ENCODE measurements at regions not wholly inside any gene's neighbourhood (a gene's known extent, or its start where the extent isn't known, plus 50 kb on each side); places are given as distances from the start of the nearest gene placed in this dataset.

GRCh38 chr9:78438211-78438610 lies 141.3 kb downstream of the PSAT1 start:
- Histone ChIP-seq H2BK15ac (ENCODE audit: low read length) (no peak overlapping the region), H3K18ac (ENCODE audit: extremely low read depth, low read length) (no peak overlapping the region), H4K20me1 (replicated peaks in 1 of 2; ENCODE audit: control insufficient read depth in 1 of 2, insufficient read depth in 2 of 2, low read length in 2 of 2) (no peaks in the 10 kb centered on the region), H2BK12ac (ENCODE audit: low read depth, low read length) (no peak overlapping the region), H3K79me2 (ENCODE audit: control insufficient read depth in 1 of 2, insufficient read depth in 2 of 2, low read length in 2 of 2) (no peaks in the 10 kb centered on the region), H3K27me3 (replicated peaks in 1 of 4; ENCODE audit: control insufficient read depth in 3 of 4, extremely low read depth in 1 of 4, insufficient read depth in 3 of 4, low read length in 3 of 4) (no peaks in the 10 kb centered on the region), H4K5ac (ENCODE audit: insufficient read length, low read depth, low read length) (no peak overlapping the region), H3K36me3 (ENCODE audit: control insufficient read depth in 2 of 4, insufficient read depth in 4 of 4, low read length in 3 of 4) (peaks cover 0 to 6% (median 0%) of the 10 kb centered on the region in 4 experiments; a peak in 2 of 8 replicates), H3K23ac (ENCODE audit: insufficient read length) (no peak overlapping the region), H3K4me2 (ENCODE audit: insufficient read depth in 1 of 2, low read depth in 2 of 2, low read length in 2 of 2) (peak overlapping the region; percentile 7 to 19; a peak in 2 of 4 replicates), H3K23me2 (ENCODE audit: low read depth, low read length) (no peaks in the 10 kb centered on the region), H3K4ac (replicated peaks; ENCODE audit: insufficient read length, low read depth, low read length) (no peak overlapping the region), H3K9me3 (ENCODE audit: insufficient read depth in 2 of 2, low read depth in 1 of 2, low read length in 1 of 2) (peaks cover 0 to 8% of the 10 kb centered on the region in 2 experiments; a peak in 1 of 4 replicates), H2BK120ac (replicated peaks; ENCODE audit: low read depth, low read length) (no peak overlapping the region), H2AFZ (ENCODE audit: low read length) (no peak overlapping the region), H3K4me1 (replicated peaks in 1 of 4; ENCODE audit: control insufficient read depth in 3 of 4, insufficient read depth in 4 of 4, low read length in 3 of 4) (peaks cover 7 to 23% (median 17%) of the 10 kb centered on the region in 4 experiments), H2AK5ac (ENCODE audit: low read depth, low read length) (no peak overlapping the region), H3K27ac (ENCODE audit: low read depth, low read length) (no peak overlapping the region), H3K56ac (replicated peaks; ENCODE audit: insufficient read length, low read depth, low read length) (no peak overlapping the region), H3K79me1 (ENCODE audit: low read depth, low read length) (no peaks in the 10 kb centered on the region), H4K8ac (ENCODE audit: extremely low read depth, insufficient read depth, low read length) (no peak overlapping the region), H3K4me3 (ENCODE audit: extremely low read depth in 1 of 4, insufficient read depth in 2 of 4, low read depth in 3 of 4, low read length in 4 of 4) (no peak overlapping the region; a peak in 1 of 8 replicates), H2BK20ac (ENCODE audit: low read length) (no peak overlapping the region), H4K91ac (replicated peaks; ENCODE audit: insufficient read length, low read length) (no peak overlapping the region), H3K9ac (replicated peaks in 1 of 4; ENCODE audit: extremely low read depth in 1 of 4, low read depth in 3 of 4, low read length in 3 of 4) (no peak overlapping the region), H2BK5ac (ENCODE audit: low read depth, low read length) (no peak overlapping the region), H3K14ac (ENCODE audit: insufficient read length) (no peak overlapping the region)
- 62% methylated on average over 6 of the region's 6 CpGs; no CpG with 5 or more reads in 1 of the 2 experiments for WGBS, 2 experiments (ENCODE audit: extremely low coverage in 1 of 2, insufficient coverage in 1 of 2, insufficient read length in 1 of 2, insufficient replicate concordance in 2 of 2, low coverage in 1 of 2, low lambda C conversion rate in 2 of 2, missing lambda C conversion rate in 1 of 2)
- ChIA-PET POLR2A (ENCODE audit: partially characterized antibody) (interaction anchor here (1.4 kb wide), 1 partner anchor 142 kb away, joined by 4 read pairs; the partner anchor contains the start of gene PSAT1), CTCF (ENCODE audit: partially characterized antibody) (interaction anchor here (0.7 to 3.6 kb wide), 16 partner anchors 11 to 388 kb away, joined by 3 to 27 read pairs (median 4); no protein-coding TSS in a partner anchor)
- peak; percentile 48 for FAIRE-seq
- DNase-seq (ENCODE audit: low read depth in 1 of 2, low spot score in 2 of 2) = no peak
- no peak for TF ChIP-seq TCF12 (IDR thresholded peaks at IDR 0.05; ENCODE audit: low read depth, low read length)
- TF ChIP-seq SP4 (IDR thresholded peaks at IDR 0.05; ENCODE audit: low read length) = no peak
- TF ChIP-seq GABPA (IDR thresholded peaks at IDR 0.05; ENCODE audit: borderline replicate concordance, insufficient read depth, low read length) = no peak
- TF ChIP-seq RNF2 (IDR thresholded peaks at IDR 0.05; ENCODE audit: borderline replicate concordance, low read depth, low read length, missing control alignments, poor library complexity, severe bottlenecking) = no peak
- no peak for TF ChIP-seq CHD1 (IDR thresholded peaks at IDR 0.05; ENCODE audit: low read depth, low read length)
- no peak for TF ChIP-seq SRF (IDR thresholded peaks at IDR 0.05; ENCODE audit: low read depth, low read length)
- no peak for TF ChIP-seq ATF2 (IDR thresholded peaks at IDR 0.05; ENCODE audit: low read length)
- no peak for TF ChIP-seq RBBP5 (IDR thresholded peaks at IDR 0.05; ENCODE audit: borderline replicate concordance, low read depth, low read length)
- no peak for TF ChIP-seq RAD21 (IDR thresholded peaks at IDR 0.05 in 1 of 2, conservative IDR thresholded peaks at IDR 0.05 in 1 of 2; ENCODE audit: low read depth in 2 of 2, low read length in 2 of 2)
- TF ChIP-seq TAF7 (optimal IDR thresholded peaks at IDR 0.05; ENCODE audit: borderline replicate concordance, low read depth, low read length) = no peak
- TF ChIP-seq JUND (IDR thresholded peaks at IDR 0.05; ENCODE audit: low read length) = no peak
